Stimulated activated CD4-positive, alpha-beta T cell treated with anti-CD3 and anti-CD28 coated beads, Interleukin-12 subunit alpha, Interleukin-12 subunit beta, amount 100 ng/mL, for 48 hours (primary cell): ENCODE measurements at regions not wholly inside any gene's neighbourhood (a gene's known extent, or its start where the extent isn't known, plus 50 kb on each side); places are given as distances from the start of the nearest gene placed in this dataset.

Experiments used
- DNase-seq, 3 donors: peaks; one replicate each; pipeline ENCODE4 v3.0.0-alpha.2; 2020; ENCODE audit warnings: low read depth in 2 of 3, low spot score in 1 of 3

GRCh38 chr20:57927376-57927775 lies 217.6 kb upstream of the PMEPA1 start:
- no peak for DNase-seq

- no peak for DNase-seq
Observed at GRCh38 chr20:57922706-57923105, 212.9 kb upstream of the PMEPA1 start.

DNA sequence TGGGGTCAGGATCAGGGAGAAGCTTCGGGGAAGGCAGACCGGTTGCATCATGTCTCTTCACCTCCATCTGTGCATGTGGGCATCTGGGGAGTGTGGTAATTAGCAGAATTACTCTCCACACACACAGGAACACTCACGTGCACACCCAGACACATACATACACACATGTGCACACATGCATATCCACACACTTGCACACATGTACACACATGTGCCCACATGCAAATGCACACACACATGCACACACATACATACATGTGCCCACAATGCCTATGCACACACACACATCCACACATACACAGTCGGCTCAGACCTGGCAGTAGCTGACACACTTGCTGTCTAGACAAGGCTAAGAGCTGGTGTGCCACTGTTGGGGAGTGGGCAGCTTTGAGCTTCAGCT lies 212.3 kb upstream of the PMEPA1 start:
- DNase-seq, result no peak

DNA sequence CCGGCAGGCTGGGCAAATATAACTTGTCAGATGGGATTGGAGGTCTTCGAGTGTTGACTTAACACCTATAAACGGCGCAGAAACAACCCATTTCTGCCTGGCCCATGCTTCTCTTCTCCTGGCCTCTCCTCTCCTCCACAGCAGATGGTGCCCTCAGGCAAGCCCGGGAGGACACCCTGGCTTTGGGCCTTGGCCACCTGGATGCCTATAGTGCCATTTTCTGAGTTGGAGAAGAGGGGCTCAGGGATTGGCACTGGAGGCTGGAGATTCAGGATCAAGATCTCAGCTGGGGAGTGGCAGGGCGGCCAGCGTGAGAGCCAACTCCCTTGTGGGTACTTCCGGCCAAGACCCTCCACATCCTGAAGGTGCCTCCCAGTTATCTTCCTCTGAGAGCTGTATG lies 211.9 kb upstream of the PMEPA1 start:
- no peak for DNase-seq

- no peak for DNase-seq
Observed at GRCh38 chr20:57920971-57921370, 211.2 kb upstream of the PMEPA1 start.

DNA sequence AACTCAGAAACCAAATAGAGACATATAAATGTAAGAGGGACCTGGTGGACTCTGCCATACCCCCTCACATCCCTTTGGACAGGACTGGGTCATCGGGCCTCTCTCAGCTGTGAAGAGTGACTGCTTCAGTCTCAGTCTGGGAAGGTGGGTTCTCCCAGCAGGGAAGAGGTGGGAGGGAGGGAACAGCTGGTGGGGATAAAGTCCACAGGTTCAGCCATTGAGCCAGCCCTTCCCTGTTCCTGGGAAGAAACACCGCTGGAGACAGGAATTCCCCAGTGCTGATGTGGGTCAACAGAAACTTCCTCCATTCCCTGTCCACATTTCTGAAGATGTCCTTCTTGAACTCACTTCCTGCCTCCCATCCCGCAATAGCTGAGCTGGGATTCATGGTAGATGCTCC lies 209.2 kb upstream of the PMEPA1 start:
- no peak for DNase-seq

GRCh38 chr20:57918551-57918950 lies 208.7 kb upstream of the PMEPA1 start:
- DNase-seq, result no peak

GRCh38 chr20:57914205-57914604 lies 204.4 kb upstream of the PMEPA1 start:
- no peak for DNase-seq

- DNase-seq, result no peak
Observed at GRCh38 chr20:57913156-57913930, 203.5 kb upstream of the PMEPA1 start.

DNA sequence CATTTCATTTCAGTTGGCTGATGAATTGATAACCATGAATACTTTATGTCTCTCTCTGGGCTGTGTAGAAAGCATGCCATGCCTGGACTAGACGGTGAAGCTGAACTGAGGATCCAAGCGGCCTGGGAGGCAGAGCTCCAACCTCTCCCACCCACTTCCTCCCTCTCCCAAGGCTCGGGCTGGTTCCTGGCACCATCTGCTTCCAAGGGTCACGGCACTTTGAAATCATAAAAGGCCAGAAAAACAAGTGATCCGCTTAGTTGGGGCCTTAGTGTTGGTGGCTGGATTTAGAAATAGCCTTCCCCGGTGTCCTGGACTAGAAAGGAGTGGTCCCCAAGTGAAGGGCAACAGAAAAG lies 202.4 kb upstream of the PMEPA1 start:
- DNase-seq, result no peak

- no peak for DNase-seq
Observed at GRCh38 chr20:57911512-57912226, 201.9 kb upstream of the PMEPA1 start.

DNA sequence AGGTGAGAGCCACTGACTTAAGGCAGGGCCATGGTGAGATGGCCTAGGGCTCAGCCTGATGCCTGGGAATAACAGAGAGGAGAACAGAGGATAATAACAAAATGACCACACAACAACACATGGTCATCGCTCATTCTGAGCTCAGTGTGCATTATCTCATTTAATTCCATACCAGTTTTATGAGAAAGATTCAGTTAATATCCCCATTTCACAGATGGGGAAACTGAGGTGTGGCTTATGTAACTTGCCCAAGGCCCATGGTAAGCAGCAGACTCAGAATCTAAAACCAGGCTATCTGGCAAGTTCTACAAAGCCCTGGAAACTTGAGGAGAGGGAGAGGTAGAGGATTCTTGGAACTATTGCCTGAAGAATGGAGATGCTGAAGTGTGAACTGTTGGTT lies 200.9 kb upstream of the PMEPA1 start:
- DNase-seq, result no peak

DNA sequence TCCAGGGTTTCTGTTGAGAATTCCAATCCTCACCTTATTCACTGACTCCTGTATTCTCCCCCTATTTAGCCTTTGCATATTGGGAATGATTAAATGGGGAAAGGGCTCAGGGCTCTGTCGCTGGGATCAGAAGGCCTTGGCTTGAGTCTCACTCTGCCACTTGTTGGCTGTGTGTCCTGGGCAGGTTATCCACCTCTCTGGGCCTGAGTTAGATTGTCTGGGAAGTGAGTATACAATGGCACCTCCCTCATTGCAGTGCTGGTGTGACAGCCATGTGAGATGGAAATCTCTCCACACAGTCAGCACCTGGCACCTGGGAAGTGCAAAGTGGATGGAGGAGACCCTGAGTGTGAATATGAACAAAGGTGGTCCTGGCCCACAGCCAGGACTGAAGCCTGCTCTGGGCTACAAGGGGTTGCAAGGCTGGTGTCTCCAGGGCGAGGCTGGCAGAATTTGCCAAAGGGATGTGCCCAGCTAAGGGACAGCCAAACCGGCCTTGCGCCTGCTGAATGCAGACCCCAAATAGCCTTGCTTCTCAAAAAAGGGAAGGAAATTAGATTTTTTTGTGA lies 200.0 kb upstream of the PMEPA1 start:
- DNase-seq, result no peak

DNA sequence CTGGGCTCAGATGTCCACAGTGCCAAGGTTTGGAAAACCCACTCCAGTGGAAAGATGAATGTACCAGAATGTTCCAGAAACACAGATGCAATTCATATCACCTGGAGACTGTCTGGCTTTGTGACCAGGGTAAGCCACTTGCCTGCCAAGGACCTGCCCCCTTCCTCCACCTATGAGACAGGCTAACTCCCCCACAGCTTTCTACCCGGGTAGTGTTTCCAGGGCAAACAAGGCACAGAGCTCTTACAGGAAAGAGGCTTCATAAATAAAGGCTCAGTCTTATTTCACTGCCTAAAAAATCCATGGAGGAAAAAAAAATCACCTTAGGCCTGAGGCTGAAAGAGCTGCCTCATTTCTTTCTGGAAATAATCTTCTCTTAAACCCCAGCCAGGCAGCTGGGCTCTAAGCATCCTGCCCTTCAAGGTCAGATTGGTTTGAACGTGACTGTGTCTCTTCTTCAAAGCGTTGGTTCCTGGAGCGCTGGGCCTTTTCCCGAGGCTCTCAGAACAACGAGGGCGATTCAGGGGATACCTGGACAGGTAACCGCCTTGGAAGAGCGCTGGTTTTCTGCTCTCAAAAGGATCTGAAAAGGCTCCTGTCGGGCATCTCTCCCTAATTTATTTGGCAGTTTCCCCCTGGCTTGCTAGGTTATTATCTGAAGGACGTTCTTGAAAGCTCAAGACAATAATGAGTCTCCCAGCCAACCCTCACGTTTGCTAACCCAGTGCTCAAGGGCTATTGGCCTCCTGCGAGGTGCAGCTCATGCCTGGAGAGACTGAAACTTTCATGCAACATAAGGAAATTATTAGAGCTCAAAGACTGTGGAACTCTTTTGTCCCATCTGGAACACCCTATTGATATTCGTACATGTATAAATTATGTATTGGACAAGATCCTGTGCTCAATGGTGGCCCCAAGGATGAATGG lies 199.2 kb upstream of the PMEPA1 start:
- DNase-seq, result no peak

DNA sequence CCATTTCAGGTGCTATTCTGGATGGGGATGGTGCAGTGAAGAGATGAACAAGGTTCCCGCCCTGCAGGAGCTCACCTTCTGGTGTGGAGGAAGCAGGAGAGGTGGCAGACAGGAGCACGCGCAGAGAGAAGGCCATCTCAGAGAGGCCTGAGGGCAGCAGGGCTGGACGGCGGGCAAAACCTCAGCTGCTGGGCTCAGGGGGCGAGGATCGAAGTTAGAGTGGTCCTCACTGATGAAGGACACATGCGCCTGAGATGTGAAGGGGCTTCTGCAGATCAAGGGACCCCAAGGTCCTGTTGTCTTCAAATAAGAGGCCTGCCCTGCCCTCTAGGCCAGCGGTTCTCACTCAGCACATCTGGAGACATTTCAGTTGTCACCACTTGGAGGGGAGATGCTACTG lies 198.4 kb upstream of the PMEPA1 start:
- no peak for DNase-seq

GRCh38 chr20:57907131-57908000 lies 197.6 kb upstream of the PMEPA1 start:
- no peak for DNase-seq

- DNase-seq, result no peak
Observed at GRCh38 chr20:57905448-57905847, 195.6 kb upstream of the PMEPA1 start.

DNA sequence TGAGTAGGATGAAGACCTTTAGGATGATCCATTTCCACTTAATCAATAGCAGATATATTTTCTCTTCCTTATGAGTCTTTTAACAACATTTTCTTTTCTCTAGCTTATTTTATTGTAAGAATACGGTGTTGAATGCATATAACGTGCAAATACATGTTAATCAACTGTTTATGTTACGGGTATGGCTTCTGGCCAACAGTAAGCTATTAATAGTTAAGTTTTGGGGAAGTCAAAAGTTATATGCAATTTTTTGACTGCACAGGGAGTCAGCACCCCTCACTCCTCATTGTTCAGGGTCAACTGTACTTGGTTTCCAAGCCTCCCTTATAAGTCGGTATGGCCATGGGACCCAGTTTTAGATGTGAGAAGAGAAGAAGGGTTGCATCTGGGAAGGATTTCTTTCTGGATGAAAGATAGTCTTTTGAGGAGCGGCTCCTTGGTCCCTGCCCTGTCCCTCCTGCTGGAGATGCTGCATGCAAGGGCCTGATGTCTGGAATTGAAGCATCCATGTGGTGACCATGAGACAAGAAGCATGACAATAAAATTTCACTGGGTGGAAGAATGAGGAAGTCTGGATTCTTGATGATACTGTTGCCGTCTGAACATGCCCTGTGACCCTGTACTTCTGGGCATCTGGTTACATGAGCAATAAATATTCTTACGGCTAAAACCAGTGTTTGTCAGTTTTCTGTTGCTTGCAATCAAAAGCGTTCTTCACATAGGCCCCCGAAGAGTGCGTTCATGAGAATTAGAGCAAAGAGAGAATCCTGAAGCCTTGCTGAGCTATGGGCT lies 194.7 kb upstream of the PMEPA1 start:
- DNase-seq, result no peak

GRCh38 chr20:57902473-57902872 lies 192.7 kb upstream of the PMEPA1 start:
- no peak for DNase-seq

DNA sequence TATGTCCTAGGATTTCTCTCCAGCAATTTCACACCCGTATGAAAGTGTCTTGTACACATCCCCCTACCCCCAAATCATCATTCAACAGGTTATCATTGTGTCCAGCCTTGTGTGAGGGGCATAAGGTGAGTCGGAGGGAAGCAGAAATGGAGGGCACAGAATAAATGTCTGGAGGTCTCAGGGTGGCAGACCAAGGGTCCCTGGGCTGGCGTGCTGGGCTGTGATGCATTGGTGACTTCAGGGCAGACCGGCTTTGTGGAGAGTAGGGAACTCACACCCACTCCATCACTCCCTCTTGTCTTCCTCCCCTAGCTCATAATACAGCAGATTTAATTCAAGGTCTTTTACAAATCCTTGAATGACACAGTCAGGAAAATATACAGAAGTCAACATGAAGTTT lies 191.7 kb upstream of the PMEPA1 start:
- no peak for DNase-seq
